ENCODE measurements at regions not wholly inside any gene's neighbourhood (a gene's known extent, or its start where the extent isn't known, plus 50 kb on each side); places are given as distances from the start of the nearest gene placed in this dataset.

GRCh38 chr6:12221856-12222255 is 68.3 kb upstream of the EDN1 start:
- no peak for TF ChIP-seq MYC (IDR thresholded peaks at IDR 0.05; ENCODE audit: low read depth, low read length)
- TF ChIP-seq, protein P1, sequence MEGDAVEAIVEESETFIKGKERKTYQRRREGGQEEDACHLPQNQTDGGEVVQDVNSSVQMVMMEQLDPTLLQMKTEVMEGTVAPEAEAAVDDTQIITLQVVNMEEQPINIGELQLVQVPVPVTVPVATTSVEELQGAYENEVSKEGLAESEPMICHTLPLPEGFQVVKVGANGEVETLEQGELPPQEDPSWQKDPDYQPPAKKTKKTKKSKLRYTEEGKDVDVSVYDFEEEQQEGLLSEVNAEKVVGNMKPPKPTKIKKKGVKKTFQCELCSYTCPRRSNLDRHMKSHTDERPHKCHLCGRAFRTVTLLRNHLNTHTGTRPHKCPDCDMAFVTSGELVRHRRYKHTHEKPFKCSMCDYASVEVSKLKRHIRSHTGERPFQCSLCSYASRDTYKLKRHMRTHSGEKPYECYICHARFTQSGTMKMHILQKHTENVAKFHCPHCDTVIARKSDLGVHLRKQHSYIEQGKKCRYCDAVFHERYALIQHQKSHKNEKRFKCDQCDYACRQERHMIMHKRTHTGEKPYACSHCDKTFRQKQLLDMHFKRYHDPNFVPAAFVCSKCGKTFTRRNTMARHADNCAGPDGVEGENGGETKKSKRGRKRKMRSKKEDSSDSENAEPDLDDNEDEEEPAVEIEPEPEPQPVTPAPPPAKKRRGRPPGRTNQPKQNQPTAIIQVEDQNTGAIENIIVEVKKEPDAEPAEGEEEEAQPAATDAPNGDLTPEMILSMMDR (IDR thresholded peaks at IDR 0.05; ENCODE audit: extremely low read depth in 1 of 2, insufficient read depth in 1 of 2, low read depth in 1 of 2, low read length in 2 of 2), result no peak

Measured in endothelial cell of umbilical vein (primary cell).